GM13977 (cell line): ENCODE measurements at regions not wholly inside any gene's neighbourhood (a gene's known extent, or its start where the extent isn't known, plus 50 kb on each side); places are given as distances from the start of the nearest gene placed in this dataset.
"Not testable (repeated sequence)": the region's sequence is repeated elsewhere in the genome, so short reads cannot be mapped to it uniquely, and the experiment has no call there.

ENCODE experiments used
- DNase-seq: peaks from one replicate; pipeline ENCODE4 v3.0.0; 2012; ENCODE audit warnings: low spot score
- CTCF ChIP-seq: IDR thresholded peaks from 2 replicates; pipeline ENCODE4 v1.5.1; 2012; ENCODE audit warnings: mild to moderate bottlenecking, control low read depth; ENCODE audit not compliant: insufficient read depth; ENCODE audit errors: extremely low read depth, missing control alignments
- in situ Hi-C: fragments of 300-500 bp; cut with MboI; formaldehyde crosslinking; loops from one replicate; pipeline ENCODE4 v1.12.0; 2022; ENCODE audit warnings: low sequenced_read_pairs, low pct_unique_long_range_greater_than_20kb, mixed read lengths, inconsistent platforms; ENCODE audit not compliant: unreplicated experiment

- no peak for DNase-seq
- in situ Hi-C loops, result no loop called here
- no peak for TF ChIP-seq CTCF
Measured at GRCh38 chr9:90167914-90168313, 474.7 kb downstream of the DIRAS2 start.

DNA sequence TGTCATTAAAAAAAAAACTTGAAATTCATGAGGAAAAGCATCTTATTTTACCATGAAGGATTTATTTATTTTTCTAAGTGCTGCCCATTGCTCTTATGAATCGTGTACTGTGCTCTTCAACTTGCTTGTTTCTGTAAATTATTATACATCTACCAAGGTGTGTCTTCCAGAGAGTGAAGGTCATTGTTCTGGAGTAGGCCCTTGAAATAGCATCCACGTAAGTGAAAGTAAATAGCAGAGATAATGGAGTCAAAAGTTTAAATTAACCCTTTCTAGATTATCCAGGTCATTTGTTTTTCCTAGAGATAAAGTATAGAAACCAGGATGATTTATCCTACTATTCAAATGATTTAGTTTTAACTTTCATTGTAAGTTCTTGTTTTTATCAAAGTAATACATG lies 473.1 kb downstream of the DIRAS2 start:
- no peak for DNase-seq
- TF ChIP-seq CTCF, result no peak
- in situ Hi-C loops, result no loop called here

DNA sequence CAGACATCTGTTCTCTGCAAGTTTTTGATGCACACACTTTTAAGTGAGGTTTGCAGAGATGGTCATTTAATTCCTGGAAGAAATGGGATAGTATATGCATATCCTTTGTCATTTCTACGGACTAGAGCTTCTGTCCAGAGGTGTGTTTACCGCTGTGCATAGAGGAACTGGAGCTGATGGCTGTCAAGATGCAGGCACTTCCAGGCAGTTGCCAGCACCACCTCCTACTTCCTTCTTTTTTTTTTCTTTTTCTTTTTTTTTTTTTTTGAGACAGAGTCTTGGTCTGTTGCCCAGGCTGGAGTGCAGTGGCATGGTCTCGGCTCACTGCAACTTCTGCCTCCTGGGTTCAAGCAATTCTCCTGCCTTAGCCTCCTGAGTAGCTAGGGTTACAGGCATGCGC lies 468.7 kb downstream of the DIRAS2 start:
- in situ Hi-C loops, DNase-seq: not testable (repeated sequence)

- in situ Hi-C loops, DNase-seq: not testable (repeated sequence)
Measured at GRCh38 chr9:90174346-90174745, 468.3 kb downstream of the DIRAS2 start.

DNA sequence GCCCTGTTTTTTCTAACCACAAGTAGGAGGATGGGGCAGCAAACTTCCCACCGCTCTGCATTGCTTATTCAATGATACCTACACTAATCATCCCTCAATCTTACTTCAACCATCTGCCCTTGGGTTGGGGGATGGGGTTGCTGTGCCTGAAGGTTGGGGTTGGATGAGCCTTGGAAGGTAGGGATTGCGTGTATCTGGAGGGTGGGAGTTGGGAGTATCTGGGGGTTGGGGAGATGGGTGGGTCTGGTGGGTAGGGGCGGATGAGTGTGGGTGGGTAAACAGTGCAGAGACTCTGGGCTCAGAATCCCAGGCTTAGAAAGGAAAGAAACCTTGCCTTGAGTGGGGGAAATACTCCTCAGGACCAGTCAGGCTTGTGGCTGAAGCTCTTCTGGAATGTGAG lies 467.4 kb downstream of the DIRAS2 start:
- DNase-seq, result no peak
- in situ Hi-C loops, result no loop called here
- no peak for TF ChIP-seq CTCF

GRCh38 chr9:90175865-90176264 lies 466.8 kb downstream of the DIRAS2 start:
- DNase-seq, result no peak
- in situ Hi-C loops, result no loop called here
- no peak for TF ChIP-seq CTCF

DNA sequence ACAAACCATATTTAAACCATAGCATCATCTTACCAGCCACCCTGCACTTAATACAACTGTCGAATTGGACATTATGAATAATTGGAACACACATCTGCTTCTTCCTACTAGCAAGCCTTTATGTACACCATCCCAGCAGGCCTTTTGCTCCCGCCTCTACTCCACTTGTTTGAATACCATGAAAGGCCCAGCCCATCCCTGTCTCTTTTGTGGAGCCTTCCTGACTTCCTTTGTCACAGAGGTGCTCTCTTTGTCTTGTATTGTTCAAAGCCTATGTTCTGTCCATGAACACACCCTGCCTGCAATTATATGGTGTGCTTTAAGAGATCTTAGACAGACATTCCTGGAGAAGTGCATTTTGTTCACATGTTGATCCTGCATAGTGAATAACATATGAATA lies 465.7 kb downstream of the DIRAS2 start:
- in situ Hi-C loops, result no loop called here

More for the DNA sequence above, 465.7 kb downstream of the DIRAS2 start:
- no peak for TF ChIP-seq CTCF
- no peak for DNase-seq
